ACC112 (cell line): ENCODE measurements at regions not wholly inside any gene's neighbourhood (a gene's known extent, or its start where the extent isn't known, plus 50 kb on each side); places are given as distances from the start of the nearest gene placed in this dataset.
"Not testable (repeated sequence)": the region's sequence is repeated elsewhere in the genome, so short reads cannot be mapped to it uniquely, and the experiment has no call there.

Source experiments
- H2AFZ ChIP-seq: fragments of 200-600 bp; sonication (generic); one replicate; pipeline ENCODE4 v1.6.0; 2017; ENCODE audit warnings: antibody characterized with exemption, low read length; ENCODE audit not compliant: unreplicated experiment
- H3K27ac ChIP-seq: fragments of 200-600 bp; sonication (generic); 2 replicates; pipeline ENCODE4 v1.5.1; 2014; ENCODE audit warnings: low read depth, mild to moderate bottlenecking, antibody characterized with exemption, low read length, moderate library complexity
- H3K27me3 ChIP-seq: fragments of 200-600 bp; sonication (generic); 2 replicates; pipeline ENCODE4 v1.6.1; 2014; ENCODE audit warnings: mild to moderate bottlenecking, antibody characterized with exemption, low read length, moderate library complexity, mixed read lengths; ENCODE audit not compliant: insufficient read depth
- H3K36me3 ChIP-seq: fragments of 200-600 bp; sonication (generic); 2 replicates; pipeline ENCODE4 v1.6.1; 2016; ENCODE audit warnings: mild to moderate bottlenecking, antibody characterized with exemption, low read length, moderate library complexity, mixed read lengths; ENCODE audit not compliant: insufficient read depth
- H3K4me1 ChIP-seq: fragments of 200-600 bp; sonication (generic); one replicate; pipeline ENCODE4 v1.6.1; 2016; ENCODE audit warnings: low read length, mixed read lengths; ENCODE audit not compliant: insufficient read depth, unreplicated experiment, control insufficient read depth
- H3K4me3 ChIP-seq: fragments of 200-600 bp; sonication (generic); 2 replicates; pipeline ENCODE4 v1.5.1; 2014; ENCODE audit warnings: mild to moderate bottlenecking, low read depth, low read length
- H3K79me2 ChIP-seq: fragments of 200-600 bp; sonication (generic); one replicate; pipeline ENCODE4 v1.6.0; 2016; ENCODE audit warnings: low read length; ENCODE audit not compliant: control insufficient read depth, unreplicated experiment, insufficient read depth

DNA sequence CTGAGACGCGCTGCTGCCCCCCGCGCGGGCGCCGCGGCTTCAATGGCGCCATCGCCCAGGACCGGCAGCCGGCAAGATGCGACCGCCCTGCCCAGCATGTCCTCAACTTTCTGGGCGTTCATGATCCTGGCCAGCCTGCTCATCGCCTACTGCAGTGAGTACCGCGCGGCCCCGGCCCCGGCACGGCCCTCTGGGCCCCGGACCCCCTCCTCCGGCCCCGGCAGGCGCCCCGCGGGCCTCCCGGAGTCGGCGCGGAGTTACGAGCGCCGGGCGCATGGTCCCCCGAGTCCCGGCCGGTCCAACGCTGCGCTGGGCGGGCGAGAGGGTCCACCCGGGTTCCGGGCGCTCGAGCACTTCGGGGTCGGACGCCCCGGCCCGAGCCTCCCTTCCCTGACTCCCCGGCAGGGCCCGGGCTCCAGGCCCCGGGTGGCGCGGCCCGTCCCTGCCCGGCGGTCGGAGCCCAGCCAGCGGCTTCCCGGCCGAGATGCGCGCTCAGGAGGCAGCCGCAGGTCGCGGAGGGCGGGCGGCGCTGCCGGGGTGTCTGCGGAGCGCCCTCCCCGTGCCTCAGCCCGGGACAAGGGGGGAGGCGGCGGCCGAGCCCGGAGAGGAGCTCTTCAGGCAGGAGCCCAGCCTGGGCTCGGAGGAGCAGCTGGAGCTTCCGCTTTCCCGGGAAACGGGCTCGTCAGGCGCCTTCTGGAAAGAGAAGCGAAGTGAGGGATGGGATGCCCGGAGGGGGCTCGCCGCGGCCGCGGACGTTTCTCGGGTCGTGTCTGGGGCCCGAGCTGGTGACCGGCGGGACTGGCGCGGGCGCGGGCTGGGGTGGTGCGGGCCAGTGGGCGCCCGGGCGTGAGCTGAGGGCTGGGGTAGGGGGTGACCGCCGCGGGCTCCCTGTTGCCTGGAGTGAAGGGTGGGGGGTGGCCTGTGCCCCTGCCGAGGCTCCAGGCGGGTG is 1337.8 kb downstream of the BRD1 start:
- no peaks in the 10 kb centered on the region for H3K4me1 ChIP-seq
- H3K79me2 ChIP-seq, result no peaks in the 10 kb centered on the region
- peaks cover 23% of the 10 kb centered on the region; the same call in 1 of the 2 replicates for H3K27me3 ChIP-seq
- no peak overlapping the region for H2AFZ ChIP-seq
- no peaks in the 10 kb centered on the region for H3K36me3 ChIP-seq
- H3K4me3 ChIP-seq, result no peak overlapping the region
- no peak overlapping the region for H3K27ac ChIP-seq

DNA sequence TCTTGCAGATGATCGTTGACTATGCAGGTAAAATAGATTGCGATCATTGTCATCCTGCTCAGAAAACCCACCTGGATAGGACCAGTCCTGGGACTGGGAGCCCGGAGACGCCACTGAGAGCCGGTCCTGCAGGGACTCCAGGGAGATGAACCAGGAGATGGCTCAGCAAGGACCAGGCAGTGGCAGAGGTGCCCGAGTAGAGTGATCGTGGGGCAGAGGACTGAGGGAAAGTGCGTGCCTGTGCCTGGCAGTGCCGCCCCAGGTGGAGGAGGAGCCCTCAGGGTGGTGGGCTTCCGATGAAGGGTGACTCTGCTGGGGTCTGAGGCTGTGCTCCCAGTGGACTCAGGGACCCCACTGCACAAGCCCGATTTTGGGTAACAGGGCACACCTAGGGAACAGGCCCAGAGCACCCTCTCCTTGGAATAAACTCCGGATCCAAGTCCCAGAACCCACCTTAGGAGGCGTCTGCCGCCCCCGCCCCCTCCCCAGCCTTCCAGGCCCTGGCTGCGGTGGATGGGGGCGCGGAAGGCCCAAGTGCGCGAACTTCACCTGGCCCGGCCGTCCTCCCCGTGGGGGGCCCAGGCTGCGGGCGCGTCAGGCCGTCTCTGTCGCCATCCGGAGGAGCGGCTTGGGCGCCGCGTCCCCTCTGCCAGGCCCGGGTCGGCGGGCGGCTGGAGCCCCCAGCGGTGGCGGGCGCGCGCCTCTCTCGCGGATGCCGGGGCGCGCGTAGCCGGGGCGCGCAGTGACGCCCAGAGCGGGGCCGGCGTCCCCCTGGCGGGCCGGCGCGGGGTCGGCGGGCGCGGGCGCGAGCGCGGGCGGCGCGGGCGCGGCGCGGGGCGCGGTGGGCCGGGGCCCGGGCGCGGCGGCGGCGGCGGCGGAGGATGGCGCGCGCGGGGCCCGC is 1338.8 kb downstream of the BRD1 start:
- Histone ChIP-seq H3K27me3 (peaks cover 23% of the 10 kb centered on the region; the same call in 1 of the 2 replicates), H3K4me1 (no peaks in the 10 kb centered on the region), H3K4me3 (no peak overlapping the region), H2AFZ (no peak overlapping the region), H3K79me2 (no peaks in the 10 kb centered on the region), H3K27ac (no peak overlapping the region), H3K36me3 (no peaks in the 10 kb centered on the region)

DNA sequence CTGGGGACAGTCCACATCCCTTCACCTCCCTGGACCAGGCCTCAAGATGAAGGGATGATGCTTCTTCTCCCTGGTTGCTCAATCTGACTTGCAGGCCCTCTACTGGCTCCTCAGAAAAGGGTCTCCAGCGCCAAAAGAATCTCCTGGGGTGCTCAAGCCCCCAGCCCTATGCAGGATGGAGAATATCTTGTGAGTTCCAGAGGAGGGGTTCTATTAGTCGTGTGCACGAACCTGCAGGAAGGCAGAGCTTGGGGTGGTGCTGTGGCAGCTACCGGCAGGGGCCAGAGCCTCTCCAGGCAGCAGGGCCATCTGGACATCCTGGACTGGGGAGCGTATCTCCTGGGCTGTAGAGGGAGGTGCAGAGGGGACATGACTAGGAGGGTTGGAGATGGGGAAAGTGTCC is 1339.5 kb downstream of the BRD1 start:
- Histone ChIP-seq H3K27me3 (peaks cover 23% of the 10 kb centered on the region; the same call in 1 of the 2 replicates), H3K79me2 (no peaks in the 10 kb centered on the region), H3K36me3 (no peaks in the 10 kb centered on the region), H3K27ac (no peak overlapping the region), H3K4me1 (no peaks in the 10 kb centered on the region), H3K4me3 (no peak overlapping the region), H2AFZ (no peak overlapping the region)

DNA sequence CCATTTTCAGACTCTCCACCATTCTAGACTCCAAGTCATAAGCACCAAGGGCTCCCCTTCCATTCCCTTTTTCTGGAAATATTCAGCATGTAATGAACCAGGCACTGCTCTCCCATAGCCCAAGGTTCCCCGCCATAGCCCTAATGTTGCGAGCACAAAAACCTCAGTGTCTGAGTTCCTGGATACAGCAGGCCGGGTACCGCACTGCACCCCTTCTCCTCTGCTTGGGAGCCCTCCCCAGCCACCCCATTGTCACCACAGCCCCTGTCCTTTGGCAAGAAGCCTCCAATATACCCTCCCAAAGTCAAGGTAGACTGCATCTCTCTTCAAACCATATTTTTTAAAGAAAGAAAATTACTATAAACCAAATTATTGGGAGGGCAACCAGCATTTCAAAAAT is 1341.1 kb downstream of the BRD1 start:
- no peak overlapping the region for H2AFZ ChIP-seq
- H3K36me3 ChIP-seq, result no peaks in the 10 kb centered on the region

DNA sequence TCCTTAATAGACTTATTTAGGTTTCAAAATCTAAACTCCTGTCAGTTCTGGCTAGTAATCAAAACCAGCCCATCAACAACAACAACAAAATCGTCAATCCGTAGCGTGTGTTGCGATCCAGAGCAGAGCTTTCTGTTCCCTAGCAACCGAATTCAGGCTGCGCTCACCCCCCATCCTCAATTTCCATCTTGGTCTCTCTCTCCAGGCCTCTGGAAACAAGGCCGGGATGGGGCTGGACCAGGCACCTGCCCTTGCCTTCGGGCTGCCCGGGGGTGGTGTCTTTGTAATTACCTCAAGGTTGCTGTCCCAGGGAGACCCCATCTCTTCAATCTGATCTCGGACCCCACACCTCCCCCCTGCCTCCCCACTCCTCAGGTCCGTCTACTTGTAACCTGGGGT is 1341.5 kb downstream of the BRD1 start:
- H3K4me1 ChIP-seq, result no peaks in the 10 kb centered on the region
- H3K36me3 ChIP-seq, result no peaks in the 10 kb centered on the region
- H3K79me2 ChIP-seq, result no peaks in the 10 kb centered on the region
- no peak overlapping the region for H3K27ac ChIP-seq
- H3K4me3 ChIP-seq, result no peak overlapping the region
- H2AFZ ChIP-seq, result no peak overlapping the region
- peaks cover 17% of the 10 kb centered on the region; the same call in 1 of the 2 replicates for H3K27me3 ChIP-seq

More for the DNA sequence above, 1341.1 kb downstream of the BRD1 start:
- H3K4me1 ChIP-seq, result no peaks in the 10 kb centered on the region
- H3K79me2 ChIP-seq, result no peaks in the 10 kb centered on the region
- H3K4me3 ChIP-seq, result no peak overlapping the region
- no peak overlapping the region for H3K27ac ChIP-seq
- H3K27me3 ChIP-seq, result peaks cover 22% of the 10 kb centered on the region; the same call in 1 of the 2 replicates

DNA sequence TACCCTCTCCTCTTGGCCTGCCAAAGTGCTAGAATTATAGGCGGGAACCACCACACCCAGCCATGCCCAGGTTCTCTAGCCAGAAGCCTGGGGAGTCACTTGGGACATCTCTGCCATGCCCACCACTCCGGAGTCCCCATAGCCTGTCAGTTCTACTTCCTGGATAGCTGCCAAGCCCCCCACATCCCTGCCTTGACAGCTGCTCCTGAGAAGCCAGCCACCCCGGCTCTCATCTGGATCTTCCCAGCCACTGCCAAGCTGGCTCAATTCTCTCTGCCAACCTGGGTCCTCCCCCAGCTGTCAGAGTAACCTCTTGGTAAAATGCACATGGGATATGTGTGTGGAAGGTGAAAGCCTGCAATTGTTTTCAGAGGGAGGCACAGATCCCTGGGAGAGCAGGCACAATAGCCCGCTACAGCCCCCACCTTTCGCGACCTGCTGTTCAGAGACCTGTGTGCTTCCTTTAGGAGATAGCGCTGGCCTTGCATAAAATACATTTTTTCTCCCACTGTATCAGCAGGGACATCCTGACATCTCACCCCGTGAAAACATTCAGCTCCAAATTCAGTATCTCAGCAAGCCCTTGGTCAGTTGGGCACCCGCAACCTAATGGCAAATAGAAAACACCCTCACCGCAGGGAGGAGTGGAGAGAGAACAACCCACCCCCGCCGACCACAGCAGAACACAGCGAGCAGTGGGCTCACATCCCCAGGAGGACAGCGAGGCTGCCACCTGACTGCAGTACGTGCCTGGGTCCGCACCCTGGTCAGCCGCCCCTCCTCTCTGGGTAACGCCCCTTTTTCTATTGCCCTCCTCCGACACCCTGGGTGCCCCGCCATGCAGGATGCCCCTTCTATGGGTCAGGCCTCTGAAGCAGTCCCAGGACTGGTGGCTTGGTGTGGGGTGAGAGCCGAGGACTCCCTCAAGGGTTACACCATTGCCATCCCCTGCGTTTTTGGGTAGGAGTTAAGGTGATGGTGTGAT is 1342.2 kb downstream of the BRD1 start:
- Histone ChIP-seq H2AFZ (no peak overlapping the region), H3K27me3 (peaks cover 12% of the 10 kb centered on the region; the same call in 1 of the 2 replicates), H3K79me2 (no peaks in the 10 kb centered on the region), H3K36me3 (no peaks in the 10 kb centered on the region), H3K4me3 (no peak overlapping the region), H3K27ac (no peak overlapping the region), H3K4me1 (no peaks in the 10 kb centered on the region)

DNA sequence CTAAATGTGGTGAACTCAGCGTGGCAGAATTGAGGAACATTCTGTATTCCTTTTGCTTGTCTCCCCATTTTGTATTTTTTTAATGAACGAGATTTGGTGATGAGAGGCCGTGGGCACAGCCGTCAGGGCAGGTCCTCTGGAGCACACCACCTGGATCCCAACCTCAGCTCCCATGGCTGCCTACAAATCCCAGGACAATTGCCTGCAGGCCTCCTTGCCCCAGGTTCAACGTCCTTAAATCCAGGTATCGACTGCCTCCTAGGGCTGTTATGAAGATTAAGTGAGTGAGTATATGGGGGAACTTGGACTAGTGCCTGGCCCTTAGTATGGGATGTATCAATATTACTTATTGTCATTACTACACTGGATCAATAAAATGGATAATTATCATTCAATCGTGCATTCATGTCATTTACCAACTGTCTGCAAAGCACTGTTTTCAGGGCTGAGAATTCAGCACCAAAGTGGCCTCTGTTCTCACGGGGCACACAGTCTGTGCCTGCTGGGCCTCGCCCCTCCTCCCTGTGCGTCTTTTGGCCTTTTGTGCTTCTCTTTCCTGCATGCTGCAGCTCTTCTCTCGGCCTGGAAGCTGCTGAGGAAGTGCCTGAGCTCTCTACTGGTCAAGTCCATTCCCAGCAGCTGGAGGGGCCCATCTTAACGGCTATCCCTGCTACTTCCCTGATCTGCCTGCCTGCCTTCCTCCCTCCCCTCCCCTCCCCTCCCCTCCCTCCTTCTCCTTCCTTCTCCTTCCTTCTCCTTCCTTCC is 1343.7 kb downstream of the BRD1 start:
- Histone ChIP-seq H3K4me3 (no peak overlapping the region), H3K4me1 (no peaks in the 10 kb centered on the region), H3K79me2 (no peaks in the 10 kb centered on the region), H3K27ac (no peak overlapping the region), H3K27me3 (peaks cover 9% of the 10 kb centered on the region; the same call in 1 of the 2 replicates), H2AFZ (no peak overlapping the region), H3K36me3 (no peaks in the 10 kb centered on the region)

DNA sequence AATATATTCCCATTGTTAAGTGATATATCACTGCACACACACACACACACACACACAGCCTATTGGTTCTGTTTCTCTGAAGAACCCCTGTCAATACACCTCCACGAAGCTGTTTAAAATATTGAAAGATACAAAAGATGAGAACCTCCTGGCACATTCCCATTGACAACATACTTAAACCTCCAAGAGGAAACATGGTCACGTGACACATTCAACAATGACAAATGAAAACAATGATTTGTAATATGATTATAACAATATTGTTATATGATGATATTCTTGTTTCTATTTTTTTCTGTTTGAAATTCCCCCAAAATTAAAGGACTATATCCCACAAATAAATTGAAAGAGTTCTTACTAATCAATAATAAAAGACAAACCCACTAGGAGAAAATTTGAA is 1344.9 kb downstream of the BRD1 start:
- Histone ChIP-seq H3K27ac (no peak overlapping the region), H3K4me1 (no peaks in the 10 kb centered on the region), H3K27me3 (no peaks in the 10 kb centered on the region), H2AFZ (no peak overlapping the region), H3K4me3 (no peak overlapping the region), H3K36me3 (no peaks in the 10 kb centered on the region), H3K79me2 (no peaks in the 10 kb centered on the region)

DNA sequence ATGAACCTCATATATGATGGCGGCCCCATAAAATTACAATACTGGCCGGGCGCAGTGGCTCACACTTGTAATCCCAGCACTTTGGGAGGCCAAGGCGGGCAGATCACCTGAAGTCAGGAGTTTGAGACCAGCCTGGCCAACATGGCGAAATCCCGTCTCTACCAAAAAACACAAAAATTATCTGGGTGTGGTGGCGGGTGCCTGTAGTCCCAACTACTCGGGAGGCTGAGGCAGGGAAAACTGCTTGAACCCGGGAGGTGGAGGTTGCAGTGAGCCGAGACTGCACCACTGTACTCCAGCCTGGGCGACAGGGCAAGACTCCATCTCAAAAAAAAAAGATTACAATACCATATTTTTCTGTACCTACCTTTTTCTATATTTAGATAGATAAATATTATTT is 1345.5 kb downstream of the BRD1 start:
- H2AFZ ChIP-seq, H3K27me3 ChIP-seq, H3K4me1 ChIP-seq, H3K27ac ChIP-seq, H3K4me3 ChIP-seq, H3K79me2 ChIP-seq, H3K36me3 ChIP-seq: not testable (repeated sequence)
